HS-5 (cell line): ENCODE measurements at regions not wholly inside any gene's neighbourhood (a gene's known extent, or its start where the extent isn't known, plus 50 kb on each side); places are given as distances from the start of the nearest gene placed in this dataset.
A peak's percentile ranks its signal among the peaks of the same experiment; 100 is the strongest.

Experiments
- DNase-seq: peaks from one replicate; pipeline ENCODE4 v3.0.0-alpha.2; 2012; ENCODE audit warnings: low read depth

- DNase-seq: no peak
Measured at GRCh38 chr15:62913246-62913645, 129.3 kb upstream of the TPM1 start.

GRCh38 chr15:62914461-62915079 lies 128.0 kb upstream of the TPM1 start:
- no peak for DNase-seq

GRCh38 chr15:62920682-62921502 lies 121.7 kb upstream of the TPM1 start:
- DNase-seq: no peak

- DNase-seq: no peak
Measured at GRCh38 chr15:62922514-62922913, 120.0 kb upstream of the TPM1 start.

- no peak for DNase-seq
Measured at GRCh38 chr15:62925875-62926274, 116.7 kb upstream of the TPM1 start.

- DNase-seq: no peak
Measured at GRCh38 chr15:62927196-62927595, 115.4 kb upstream of the TPM1 start.

GRCh38 chr15:62927836-62928235 lies 114.7 kb upstream of the TPM1 start:
- no peak for DNase-seq

- peak; percentile 77 for DNase-seq
Measured at GRCh38 chr15:62928242-62928999, 114.1 kb upstream of the TPM1 start.

- peak; percentile 77 for DNase-seq
Measured at GRCh38 chr15:62929000-62929357, 113.6 kb upstream of the TPM1 start.

- no peak for DNase-seq
Measured at GRCh38 chr15:62931650-62932049, 110.9 kb upstream of the TPM1 start.

GRCh38 chr15:62932436-62932835 lies 110.1 kb upstream of the TPM1 start:
- peak; percentile 73 for DNase-seq

- DNase-seq: no peak
Measured at GRCh38 chr15:62933386-62933785, 109.2 kb upstream of the TPM1 start.

- no peak for DNase-seq
Measured at GRCh38 chr15:62934236-62934971, 108.1 kb upstream of the TPM1 start.

- no peak for DNase-seq
Measured at GRCh38 chr15:62935300-62936081, 107.1 kb upstream of the TPM1 start.

GRCh38 chr15:62938825-62939224 lies 103.7 kb upstream of the TPM1 start:
- no peak for DNase-seq

- DNase-seq: no peak
Measured at GRCh38 chr15:62940093-62940754, 102.3 kb upstream of the TPM1 start.

GRCh38 chr15:62940755-62941361 lies 101.7 kb upstream of the TPM1 start:
- peak; percentile 74 for DNase-seq

GRCh38 chr15:62941699-62942098 lies 100.8 kb upstream of the TPM1 start:
- no peak for DNase-seq

- no peak for DNase-seq
Measured at GRCh38 chr15:62942428-62942827, 100.1 kb upstream of the TPM1 start.

GRCh38 chr15:62945063-62945462 lies 97.5 kb upstream of the TPM1 start:
- DNase-seq: no peak

GRCh38 chr15:62945760-62946159 lies 96.8 kb upstream of the TPM1 start:
- no peak for DNase-seq
